HL-60 (cell line): ENCODE measurements at regions not wholly inside any gene's neighbourhood (a gene's known extent, or its start where the extent isn't known, plus 50 kb on each side); places are given as distances from the start of the nearest gene placed in this dataset.

Experiments
- POLR2AphosphoS5 ChIP-seq: IDR thresholded peaks from 2 replicates; pipeline ENCODE4 v1.6.1; 2012; ENCODE audit warnings: low read depth
- SPI1 ChIP-seq: IDR thresholded peaks from 2 replicates; pipeline ENCODE4 v1.6.1; 2012; ENCODE audit warnings: low read depth, mild to moderate bottlenecking, borderline replicate concordance
- TF ChIP-seq, protein P1 (sequence below): IDR thresholded peaks from one replicate; pipeline ENCODE4 v1.5.1; 2011; ENCODE audit warnings: low read length, control low read depth, inconsistent platforms; ENCODE audit not compliant: insufficient read depth

DNA sequence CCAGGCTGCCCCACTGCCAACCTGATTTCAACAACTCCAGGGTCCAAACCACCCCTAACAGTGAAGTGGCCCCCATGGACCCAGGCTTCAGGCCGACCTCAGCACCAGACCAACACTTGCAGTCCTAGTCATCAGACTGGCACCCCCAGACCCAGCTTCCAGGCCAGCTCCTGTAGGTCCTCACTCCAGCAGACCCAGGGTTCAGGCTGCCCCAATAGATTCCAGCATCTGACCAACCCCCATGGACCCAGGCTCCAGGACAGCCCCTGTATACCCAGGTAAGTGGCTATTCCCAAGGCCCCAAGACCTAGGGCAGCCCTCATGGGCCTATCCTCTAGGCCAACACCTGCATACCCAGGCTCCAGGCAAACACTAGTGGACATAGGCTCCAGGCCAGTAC is 193.8 kb upstream of the OBI1 start:
- TF ChIP-seq, protein P1, sequence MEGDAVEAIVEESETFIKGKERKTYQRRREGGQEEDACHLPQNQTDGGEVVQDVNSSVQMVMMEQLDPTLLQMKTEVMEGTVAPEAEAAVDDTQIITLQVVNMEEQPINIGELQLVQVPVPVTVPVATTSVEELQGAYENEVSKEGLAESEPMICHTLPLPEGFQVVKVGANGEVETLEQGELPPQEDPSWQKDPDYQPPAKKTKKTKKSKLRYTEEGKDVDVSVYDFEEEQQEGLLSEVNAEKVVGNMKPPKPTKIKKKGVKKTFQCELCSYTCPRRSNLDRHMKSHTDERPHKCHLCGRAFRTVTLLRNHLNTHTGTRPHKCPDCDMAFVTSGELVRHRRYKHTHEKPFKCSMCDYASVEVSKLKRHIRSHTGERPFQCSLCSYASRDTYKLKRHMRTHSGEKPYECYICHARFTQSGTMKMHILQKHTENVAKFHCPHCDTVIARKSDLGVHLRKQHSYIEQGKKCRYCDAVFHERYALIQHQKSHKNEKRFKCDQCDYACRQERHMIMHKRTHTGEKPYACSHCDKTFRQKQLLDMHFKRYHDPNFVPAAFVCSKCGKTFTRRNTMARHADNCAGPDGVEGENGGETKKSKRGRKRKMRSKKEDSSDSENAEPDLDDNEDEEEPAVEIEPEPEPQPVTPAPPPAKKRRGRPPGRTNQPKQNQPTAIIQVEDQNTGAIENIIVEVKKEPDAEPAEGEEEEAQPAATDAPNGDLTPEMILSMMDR, result no peak
- TF ChIP-seq POLR2AphosphoS5, result no peak
- no peak for TF ChIP-seq SPI1
